ENCODE measurements at regions not wholly inside any gene's neighbourhood (a gene's known extent, or its start where the extent isn't known, plus 50 kb on each side); places are given as distances from the start of the nearest gene placed in this dataset.
"Not testable (repeated sequence)": the region's sequence is repeated elsewhere in the genome, so short reads cannot be mapped to it uniquely, and the experiment has no call there.

GRCh38 chr16:21422824-21423223, 144.7 kb upstream of the CRYM start:
- not testable (repeated sequence) for H3K4me1 Mint-ChIP-seq, H3K27ac Mint-ChIP-seq

DNA sequence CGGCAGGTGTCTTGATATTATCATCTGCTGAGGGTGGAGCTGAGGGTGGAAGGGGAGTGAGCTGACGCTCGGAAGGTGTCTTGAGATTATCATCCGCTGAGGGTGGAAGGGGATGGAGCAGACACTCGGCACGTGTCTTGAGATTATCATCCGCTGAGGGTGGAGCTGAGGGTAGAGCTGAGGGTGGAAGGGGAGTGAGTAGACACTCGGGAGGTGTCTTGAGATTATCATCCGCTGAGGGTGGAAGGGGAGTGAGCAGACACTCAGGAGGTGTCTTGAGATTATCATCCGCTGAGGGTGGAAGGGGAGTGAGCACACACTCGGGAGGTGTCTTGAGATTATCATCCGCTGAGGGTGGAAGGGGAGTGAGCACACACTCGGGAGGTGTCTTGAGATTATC, 126.6 kb upstream of the CRYM start:
- DNase-seq, H3K9me3 Mint-ChIP-seq, H3K36me3 Mint-ChIP-seq, H3K27ac Mint-ChIP-seq, H3K4me1 Mint-ChIP-seq, POLR2A ChIA-PET, H3K27me3 Mint-ChIP-seq, ATAC-seq, H3K4me3 Mint-ChIP-seq: not testable (repeated sequence)

More at GRCh38 chr16:21422824-21423223, 144.7 kb upstream of the CRYM start:
- H3K9me3 Mint-ChIP-seq, H3K27me3 Mint-ChIP-seq, H3K4me3 Mint-ChIP-seq, H3K36me3 Mint-ChIP-seq, ATAC-seq, POLR2A ChIA-PET: not testable (repeated sequence)
- peak in 1 of 10 donors; percentile 0 for DNase-seq

- not testable (repeated sequence) for H3K36me3 Mint-ChIP-seq, H3K27ac Mint-ChIP-seq, H3K27me3 Mint-ChIP-seq, H3K4me3 Mint-ChIP-seq, ATAC-seq, H3K4me1 Mint-ChIP-seq, H3K9me3 Mint-ChIP-seq, DNase-seq
- POLR2A ChIA-PET = interaction anchor here (0.7 kb wide), 1 partner anchor 881 kb away, joined by 5 read pairs; no protein-coding TSS in a partner anchor
These were observed 119.8 kb upstream of the CRYM start for GRCh38 chr16:21397866-21398265.

GRCh38 chr16:21396545-21396944, 118.5 kb upstream of the CRYM start:
- H3K4me1 Mint-ChIP-seq, H3K9me3 Mint-ChIP-seq, ATAC-seq, DNase-seq, H3K27me3 Mint-ChIP-seq, H3K4me3 Mint-ChIP-seq, H3K36me3 Mint-ChIP-seq, POLR2A ChIA-PET, H3K27ac Mint-ChIP-seq: not testable (repeated sequence)

- not testable (repeated sequence) for H3K4me3 Mint-ChIP-seq
These were observed 112.5 kb upstream of the CRYM start for GRCh38 chr16:21390634-21391033.

DNA sequence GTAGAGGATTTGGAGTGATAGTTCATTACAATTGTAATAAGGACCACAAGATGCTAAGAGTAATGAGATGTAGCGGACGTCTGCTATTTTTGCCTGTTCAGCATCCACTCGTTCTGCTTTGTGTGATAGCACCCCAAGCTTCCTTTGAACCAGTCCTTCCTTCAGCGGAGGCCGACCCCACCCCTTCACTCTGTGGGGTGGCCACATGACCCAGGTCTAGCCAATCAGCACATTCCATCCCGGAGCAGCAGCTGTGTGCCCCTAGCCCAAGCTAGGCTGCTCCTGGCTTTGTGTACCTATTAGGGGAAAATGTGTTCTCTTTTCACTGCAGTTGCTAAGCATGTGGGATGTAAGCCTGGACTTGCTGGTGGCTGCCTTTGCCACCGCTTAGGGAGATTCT, 111.8 kb upstream of the CRYM start:
- DNase-seq, POLR2A ChIA-PET, H3K27me3 Mint-ChIP-seq, H3K36me3 Mint-ChIP-seq, H3K4me1 Mint-ChIP-seq, H3K27ac Mint-ChIP-seq, H3K4me3 Mint-ChIP-seq, H3K9me3 Mint-ChIP-seq: not testable (repeated sequence)
- peak in 1 of 2 donors; percentile 54 for ATAC-seq

More at GRCh38 chr16:21390634-21391033, 112.5 kb upstream of the CRYM start:
- DNase-seq, H3K36me3 Mint-ChIP-seq, H3K4me1 Mint-ChIP-seq, H3K27me3 Mint-ChIP-seq, H3K27ac Mint-ChIP-seq, H3K9me3 Mint-ChIP-seq, ATAC-seq, POLR2A ChIA-PET: not testable (repeated sequence)

- DNase-seq, H3K36me3 Mint-ChIP-seq, POLR2A ChIA-PET, H3K27me3 Mint-ChIP-seq, H3K27ac Mint-ChIP-seq, ATAC-seq, H3K4me3 Mint-ChIP-seq, H3K9me3 Mint-ChIP-seq, H3K4me1 Mint-ChIP-seq: not testable (repeated sequence)
These were observed 109.7 kb upstream of the CRYM start for GRCh38 chr16:21387757-21388156.

DNA sequence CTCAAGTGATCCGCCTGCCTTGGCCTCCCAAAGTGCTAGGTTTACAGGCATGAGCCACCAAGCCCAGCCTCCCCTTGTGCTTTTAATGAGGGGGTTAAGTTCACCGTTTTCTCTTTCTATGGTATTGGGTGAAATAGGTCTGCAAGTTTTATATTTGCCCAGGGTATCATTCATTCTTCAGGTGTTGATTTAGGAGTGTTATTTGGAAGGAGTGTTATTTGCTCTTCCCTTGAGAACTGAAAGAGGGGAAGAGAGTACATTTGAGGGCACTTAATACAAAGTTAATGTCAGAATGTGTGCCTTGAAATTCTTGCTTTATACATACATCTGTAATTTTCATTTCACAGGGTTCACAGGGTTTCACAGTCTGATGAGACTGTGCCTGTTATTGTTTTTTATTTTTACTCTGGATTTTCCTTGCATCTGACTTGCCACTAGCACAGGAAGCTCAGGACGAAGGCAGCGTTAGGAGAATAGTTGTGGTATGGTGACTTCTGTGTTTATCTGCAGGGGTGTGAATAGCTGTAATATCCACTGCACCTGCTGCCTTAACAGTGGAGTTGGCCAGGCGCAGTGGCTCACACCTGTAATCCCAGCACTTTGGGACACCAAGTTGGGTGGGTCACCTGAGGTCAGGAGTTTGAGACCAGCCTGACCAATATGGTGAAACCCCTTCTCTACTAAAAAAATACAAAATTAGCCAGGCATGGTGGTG, 108.3 kb upstream of the CRYM start:
- H3K4me1 Mint-ChIP-seq, ATAC-seq, DNase-seq, POLR2A ChIA-PET, H3K27me3 Mint-ChIP-seq, H3K36me3 Mint-ChIP-seq, H3K4me3 Mint-ChIP-seq, H3K9me3 Mint-ChIP-seq, H3K27ac Mint-ChIP-seq: not testable (repeated sequence)

DNA sequence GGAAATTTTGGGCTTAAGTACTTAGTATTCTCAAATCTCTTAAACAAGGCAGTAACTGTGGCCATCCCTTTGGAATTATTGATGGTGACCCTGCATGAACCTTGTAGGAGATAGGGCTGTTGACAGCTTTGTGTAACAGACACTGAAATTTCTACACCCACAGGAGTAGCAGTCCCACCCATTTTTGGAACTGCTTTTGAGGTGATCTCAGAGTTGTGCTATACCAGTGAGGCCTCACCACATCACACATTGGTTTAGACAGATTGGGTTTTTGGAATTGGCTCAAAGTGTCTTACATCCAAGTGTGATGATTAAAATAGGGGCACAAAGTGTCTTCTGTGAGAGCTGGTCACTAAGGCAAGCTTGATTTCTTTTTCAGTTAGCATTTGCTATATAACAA, 105.6 kb upstream of the CRYM start:
- H3K4me1 Mint-ChIP-seq, H3K4me3 Mint-ChIP-seq, H3K27ac Mint-ChIP-seq, H3K36me3 Mint-ChIP-seq, H3K27me3 Mint-ChIP-seq, H3K9me3 Mint-ChIP-seq, DNase-seq, POLR2A ChIA-PET: not testable (repeated sequence)
- ATAC-seq = peak in 1 of 2 donors; percentile 57

- H3K36me3 Mint-ChIP-seq, H3K4me1 Mint-ChIP-seq, DNase-seq, H3K4me3 Mint-ChIP-seq, H3K27ac Mint-ChIP-seq, H3K9me3 Mint-ChIP-seq, POLR2A ChIA-PET, H3K27me3 Mint-ChIP-seq: not testable (repeated sequence)
- peak in 1 of 2 donors; percentile 44 for ATAC-seq
These were observed 101.6 kb upstream of the CRYM start for GRCh38 chr16:21379645-21380044.

GRCh38 chr16:21376196-21376899, 98.3 kb upstream of the CRYM start:
- not testable (repeated sequence) for H3K27ac Mint-ChIP-seq

GRCh38 chr16:21375334-21375733, 97.2 kb upstream of the CRYM start:
- H3K27ac Mint-ChIP-seq, H3K27me3 Mint-ChIP-seq, H3K4me3 Mint-ChIP-seq, H3K36me3 Mint-ChIP-seq, H3K4me1 Mint-ChIP-seq, DNase-seq, POLR2A ChIA-PET, H3K9me3 Mint-ChIP-seq, ATAC-seq: not testable (repeated sequence)

More at GRCh38 chr16:21376196-21376899, 98.3 kb upstream of the CRYM start:
- DNase-seq, H3K36me3 Mint-ChIP-seq, H3K4me1 Mint-ChIP-seq, H3K4me3 Mint-ChIP-seq, POLR2A ChIA-PET, H3K9me3 Mint-ChIP-seq, ATAC-seq, H3K27me3 Mint-ChIP-seq: not testable (repeated sequence)

- H3K36me3 Mint-ChIP-seq, H3K27ac Mint-ChIP-seq, H3K9me3 Mint-ChIP-seq, H3K4me3 Mint-ChIP-seq, H3K27me3 Mint-ChIP-seq, POLR2A ChIA-PET, H3K4me1 Mint-ChIP-seq, DNase-seq, ATAC-seq: not testable (repeated sequence)
These were observed 95.4 kb upstream of the CRYM start for GRCh38 chr16:21373454-21373853.

GRCh38 chr16:21372862-21373261, 94.8 kb upstream of the CRYM start:
- H3K27me3 Mint-ChIP-seq, H3K4me3 Mint-ChIP-seq, H3K27ac Mint-ChIP-seq, H3K9me3 Mint-ChIP-seq, POLR2A ChIA-PET, DNase-seq, ATAC-seq, H3K36me3 Mint-ChIP-seq, H3K4me1 Mint-ChIP-seq: not testable (repeated sequence)

Data from naive thymus-derived CD8-positive, alpha-beta T cell (primary cell).